Coronary artery (tissue), 2 donors: ENCODE measurements at regions not wholly inside any gene's neighbourhood (a gene's known extent, or its start where the extent isn't known, plus 50 kb on each side); places are given as distances from the start of the nearest gene placed in this dataset.

Experiments used
- DNase-seq: peaks from one replicate; pipeline ENCODE4 v3.0.0-alpha.2; 2017; ENCODE audit warnings: low spot score
- H3K27ac ChIP-seq, 2 donors: fragments of 200-600 bp; sonication (generic); one replicate each; pipeline ENCODE4 v1.5.1; 2016 to 2019
- H3K4me3 ChIP-seq: fragments of 200-600 bp; sonication (generic); 2 replicates; pipeline ENCODE4 v1.5.1; 2016; ENCODE audit warnings: mild to moderate bottlenecking, moderate library complexity
- CTCF ChIP-seq: fragments of 200-600 bp; sonication (generic); IDR thresholded peaks from one replicate; pipeline ENCODE4 v1.5.1; 2019; ENCODE audit warnings: antibody characterized with exemption

- Histone ChIP-seq H3K4me3 (no peak overlapping the region), H3K27ac (no peak overlapping the region)
- no peak for TF ChIP-seq CTCF
- DNase-seq, result peak; percentile 49
Measured at GRCh38 chr2:3126171-3126910, 251.3 kb downstream of the EIPR1 start.

GRCh38 chr2:3125761-3126130, 251.9 kb downstream of the EIPR1 start:
- no peak overlapping the region for H3K27ac ChIP-seq
- TF ChIP-seq CTCF, result no peak
- H3K4me3 ChIP-seq, result no peak overlapping the region
- peak; percentile 38 for DNase-seq

GRCh38 chr2:3125001-3125760, 252.4 kb downstream of the EIPR1 start:
- no peak for TF ChIP-seq CTCF
- no peak for DNase-seq
- no peak overlapping the region for H3K4me3 ChIP-seq

GRCh38 chr2:3122525-3122924, 255.1 kb downstream of the EIPR1 start:
- no peak for DNase-seq
- H3K27ac ChIP-seq, result no peak overlapping the region
- H3K4me3 ChIP-seq, result no peak overlapping the region
- no peak for TF ChIP-seq CTCF

More at GRCh38 chr2:3125001-3125760, 252.4 kb downstream of the EIPR1 start:
- H3K27ac ChIP-seq, result no peak overlapping the region

GRCh38 chr2:3121601-3122000, 256.0 kb downstream of the EIPR1 start:
- H3K4me3 ChIP-seq, result no peak overlapping the region
- DNase-seq, result no peak
- no peak for TF ChIP-seq CTCF
- no peak overlapping the region for H3K27ac ChIP-seq

GRCh38 chr2:3117650-3118216, 259.9 kb downstream of the EIPR1 start:
- Histone ChIP-seq H3K4me3 (no peak overlapping the region), H3K27ac (no peak overlapping the region)
- no peak for TF ChIP-seq CTCF
- no peak for DNase-seq
